ENCODE measurements at regions not wholly inside any gene's neighbourhood (a gene's known extent, or its start where the extent isn't known, plus 50 kb on each side); places are given as distances from the start of the nearest gene placed in this dataset.

GRCh38 chr5:3185488-3185887, 410.1 kb upstream of the IRX1 start:
- Histone ChIP-seq H3K27me3 (ENCODE audit: control insufficient read depth, insufficient read depth, low read length) (peaks cover 5% of the 10 kb centered on the region; the same call in 1 of the 2 replicates), H3K4me1 (ENCODE audit: control insufficient read depth, insufficient read depth, low read length) (no peaks in the 10 kb centered on the region), H3K36me3 (ENCODE audit: control insufficient read depth, insufficient read depth, low read length) (no peaks in the 10 kb centered on the region), H3K27ac (ENCODE audit: low read length) (no peak overlapping the region), H3K9me3 (ENCODE audit: control insufficient read depth, insufficient read depth, low read depth, low read length) (no peaks in the 10 kb centered on the region), H3K4me3 (ENCODE audit: low read depth in 2 of 2, low read length in 2 of 2) (no peak overlapping the region)
- ATAC-seq (no peak), DNase-seq (ENCODE audit: low read depth, low spot score) (no peak)
- POLR2A ChIA-PET: no interaction called here
- in situ Hi-C loops (cut with HindIII; ENCODE audit: low pct_unique_long_range_greater_than_20kb, low sequenced_read_pairs) (no loop called here), intact Hi-C loops (cut with micrococcal nuclease; ENCODE audit: unreplicated experiment) (no loop called here)
- CTCF ChIA-PET: interaction anchor here (0.6 kb wide), 1 partner anchor 314 kb away, joined by 3 read pairs; no protein-coding TSS in a partner anchor
- no peak for TF ChIP-seq POLR2AphosphoS5 (IDR thresholded peaks at IDR 0.05; ENCODE audit: low read depth, low read length)
- TF ChIP-seq CTCF (IDR thresholded peaks at IDR 0.05): no peak
- no peak for TF ChIP-seq REST (IDR thresholded peaks at IDR 0.05; ENCODE audit: insufficient read depth in 1 of 2, low read depth in 2 of 2, low read length in 1 of 2)
- no peak for TF ChIP-seq TCF7L2 (IDR thresholded peaks at IDR 0.05; ENCODE audit: low read depth, low read length)
- TF ChIP-seq SIN3A (IDR thresholded peaks at IDR 0.05; ENCODE audit: borderline replicate concordance, insufficient read depth, low read depth, low read length): no peak
- no TSS peak for BruUV-seq (replicated peaks)

- H3K4me3 ChIP-seq (ENCODE audit: low read depth in 2 of 2, low read length in 2 of 2): no peak overlapping the region
- ATAC-seq: no peak
- no peak for TF ChIP-seq REST (IDR thresholded peaks at IDR 0.05; ENCODE audit: insufficient read depth in 1 of 2, low read depth in 2 of 2, low read length in 1 of 2)
- TF ChIP-seq CTCF (IDR thresholded peaks at IDR 0.05): no peak
- TF ChIP-seq SIN3A (IDR thresholded peaks at IDR 0.05; ENCODE audit: borderline replicate concordance, insufficient read depth, low read depth, low read length): no peak
- no peak for TF ChIP-seq TCF7L2 (IDR thresholded peaks at IDR 0.05; ENCODE audit: low read depth, low read length)
- TF ChIP-seq POLR2AphosphoS5 (IDR thresholded peaks at IDR 0.05; ENCODE audit: low read depth, low read length): no peak
- intact Hi-C loops (cut with micrococcal nuclease; ENCODE audit: unreplicated experiment): no loop called here
- BruUV-seq (replicated peaks): no TSS peak
- no peaks in the 10 kb centered on the region for H3K4me1 ChIP-seq (ENCODE audit: control insufficient read depth, insufficient read depth, low read length)
- no peak overlapping the region for H3K27ac ChIP-seq (ENCODE audit: low read length)
- no peak for DNase-seq (ENCODE audit: low read depth, low spot score)
- H3K27me3 ChIP-seq (ENCODE audit: control insufficient read depth, insufficient read depth, low read length): peaks cover 7% of the 10 kb centered on the region
- in situ Hi-C loops (cut with HindIII; ENCODE audit: low pct_unique_long_range_greater_than_20kb, low sequenced_read_pairs): no loop called here
- no peaks in the 10 kb centered on the region for H3K36me3 ChIP-seq (ENCODE audit: control insufficient read depth, insufficient read depth, low read length)
- CTCF ChIA-PET: no interaction called here
- POLR2A ChIA-PET: no interaction called here
- H3K9me3 ChIP-seq (ENCODE audit: control insufficient read depth, insufficient read depth, low read depth, low read length): no peaks in the 10 kb centered on the region
Observed at GRCh38 chr5:3182133-3182876, 413.3 kb upstream of the IRX1 start.

All from Panc1 (cell line).